Osteoblast (primary cell): ENCODE measurements at regions not wholly inside any gene's neighbourhood (a gene's known extent, or its start where the extent isn't known, plus 50 kb on each side); places are given as distances from the start of the nearest gene placed in this dataset.

Experiments
- DNase-seq: peaks from one replicate; pipeline ENCODE4 v3.0.0; 2011; ENCODE audit warnings: low spot score, mixed read lengths; ENCODE audit not compliant: insufficient read length; ENCODE audit errors: missing footprints
- H2AFZ ChIP-seq: 2 replicates; pipeline ENCODE4 v1.6.0; 2011; ENCODE audit warnings: mild to moderate bottlenecking, low read length
- H3K27ac ChIP-seq: 2 replicates; pipeline ENCODE4 v1.5.1; 2011; ENCODE audit warnings: mild to moderate bottlenecking, low read depth, low read length, moderate library complexity
- H3K27me3 ChIP-seq: 2 replicates; pipeline ENCODE4 v1.6.0; 2012; ENCODE audit warnings: mild to moderate bottlenecking, control low read depth, inconsistent platforms, low read length, moderate library complexity; ENCODE audit not compliant: insufficient read depth
- H3K36me3 ChIP-seq: 2 replicates; pipeline ENCODE4 v1.5.1; 2011; ENCODE audit warnings: mild to moderate bottlenecking, low read length, control low read depth, moderate library complexity; ENCODE audit not compliant: insufficient read depth
- H3K4me1 ChIP-seq: 2 replicates; pipeline ENCODE4 v1.5.1; 2011; ENCODE audit warnings: mild to moderate bottlenecking, low read length, control low read depth, moderate library complexity; ENCODE audit not compliant: insufficient read depth
- H3K4me2 ChIP-seq: 2 replicates; pipeline ENCODE4 v1.6.0; 2011; ENCODE audit warnings: mild to moderate bottlenecking, low read length; ENCODE audit not compliant: insufficient read depth
- H3K4me3 ChIP-seq: fragments of 200-600 bp; sonication (generic); 3 replicates; pipeline ENCODE4 v1.5.1; 2012; ENCODE audit warnings: mild to moderate bottlenecking, low read length, inconsistent platforms; ENCODE audit not compliant: insufficient read depth
- H3K79me2 ChIP-seq: 2 replicates; pipeline ENCODE4 v1.6.0; 2012; ENCODE audit warnings: mild to moderate bottlenecking, low read length, control low read depth, inconsistent platforms; ENCODE audit not compliant: insufficient read depth
- H3K9me3 ChIP-seq: 2 replicates; pipeline ENCODE4 v1.5.1; 2011; ENCODE audit warnings: low read depth, low read length, control low read depth
- H4K20me1 ChIP-seq: 2 replicates; pipeline ENCODE4 v1.6.0; 2012; ENCODE audit warnings: mild to moderate bottlenecking, low read length, control low read depth; ENCODE audit not compliant: insufficient read depth
- CTCF ChIP-seq: IDR thresholded peaks from 2 replicates; pipeline ENCODE4 v1.5.1; 2011; ENCODE audit warnings: mild to moderate bottlenecking, low read depth, low read length, moderate library complexity; ENCODE audit errors: extremely low read depth

GRCh38 chr12:123056709-123057108 is 76.2 kb downstream of the ARL6IP4 start:
- no peaks in the 10 kb centered on the region for H3K79me2 ChIP-seq
- H3K27ac ChIP-seq = no peak overlapping the region
- H3K4me1 ChIP-seq = peaks cover 5% of the 10 kb centered on the region
- H3K4me3 ChIP-seq = no peak overlapping the region
- DNase-seq = no peak
- no peaks in the 10 kb centered on the region for H3K36me3 ChIP-seq
- no peak overlapping the region for H2AFZ ChIP-seq
- H4K20me1 ChIP-seq = peaks cover 30% of the 10 kb centered on the region
- no peak overlapping the region for H3K4me2 ChIP-seq
- H3K27me3 ChIP-seq = no peaks in the 10 kb centered on the region
- H3K9me3 ChIP-seq = no peaks in the 10 kb centered on the region
- TF ChIP-seq CTCF = no peak

- Histone ChIP-seq H4K20me1 (peaks cover 24% of the 10 kb centered on the region), H3K27ac (no peak overlapping the region), H3K27me3 (no peaks in the 10 kb centered on the region), H3K4me1 (peaks cover 5% of the 10 kb centered on the region), H3K4me3 (no peak overlapping the region), H3K36me3 (no peaks in the 10 kb centered on the region), H3K9me3 (no peaks in the 10 kb centered on the region), H2AFZ (no peak overlapping the region), H3K4me2 (no peak overlapping the region), H3K79me2 (no peaks in the 10 kb centered on the region)
- DNase-seq = peak; percentile 55
- no peak for TF ChIP-seq CTCF
These were observed 75.6 kb downstream of the ARL6IP4 start for GRCh38 chr12:123056053-123056452.

- Histone ChIP-seq H3K4me2 (no peak overlapping the region), H3K4me3 (no peak overlapping the region), H3K79me2 (no peaks in the 10 kb centered on the region), H3K27ac (no peak overlapping the region), H3K9me3 (no peaks in the 10 kb centered on the region), H2AFZ (no peak overlapping the region), H3K36me3 (no peaks in the 10 kb centered on the region), H3K4me1 (peaks cover 8% of the 10 kb centered on the region), H4K20me1 (peaks cover 24% of the 10 kb centered on the region), H3K27me3 (no peaks in the 10 kb centered on the region)
- no peak for DNase-seq
- no peak for TF ChIP-seq CTCF
These were observed 74.8 kb downstream of the ARL6IP4 start for GRCh38 chr12:123055281-123055766.

GRCh38 chr12:123054371-123054770 is 73.9 kb downstream of the ARL6IP4 start:
- Histone ChIP-seq H2AFZ (no peak overlapping the region), H3K79me2 (no peaks in the 10 kb centered on the region), H3K4me3 (no peak overlapping the region), H3K36me3 (no peaks in the 10 kb centered on the region), H4K20me1 (peaks cover 25% of the 10 kb centered on the region), H3K27me3 (no peaks in the 10 kb centered on the region), H3K4me2 (no peak overlapping the region), H3K27ac (no peak overlapping the region), H3K4me1 (peaks cover 17% of the 10 kb centered on the region), H3K9me3 (no peaks in the 10 kb centered on the region)
- no peak for TF ChIP-seq CTCF
- no peak for DNase-seq
